Naive B cell (primary cell): ENCODE measurements at regions not wholly inside any gene's neighbourhood (a gene's known extent, or its start where the extent isn't known, plus 50 kb on each side); places are given as distances from the start of the nearest gene placed in this dataset.
A peak's percentile ranks its signal among the peaks of the same experiment; 100 is the strongest.
"Not testable (repeated sequence)": the region's sequence is repeated elsewhere in the genome, so short reads cannot be mapped to it uniquely, and the experiment has no call there.

Experiments used
- ATAC-seq, 2 donors: fragments of 150-1000 bp; cut with Tn5 transposase; 2 replicates each; pipeline ENCODE4 v1.10.0; 2021; ENCODE audit warnings: low read depth in 2 of 2, mild to moderate bottlenecking in 2 of 2, moderate library complexity in 2 of 2
- DNase-seq: peaks from one replicate; pipeline ENCODE4 v3.0.0; 2022
- H3K27ac Mint-ChIP-seq, 6 donors: one replicate each; pipeline ENCODE4 v1.8.0; 2020 to 2022; ENCODE audit warnings: mild to moderate bottlenecking in 6 of 6, mixed read lengths in 6 of 6, moderate library complexity in 5 of 6, inconsistent platforms in 2 of 6
- H3K27me3 Mint-ChIP-seq, 3 donors: one replicate each; pipeline ENCODE4 v1.8.0; 2021 to 2022; ENCODE audit warnings: mixed read lengths in 3 of 3, mild to moderate bottlenecking in 1 of 3
- H3K36me3 Mint-ChIP-seq, 2 donors: one replicate each; pipeline ENCODE4 v1.8.0; 2020 to 2022; ENCODE audit warnings: mixed read lengths in 2 of 2, inconsistent platforms in 1 of 2, mild to moderate bottlenecking in 1 of 2
- H3K4me1 Mint-ChIP-seq, 3 donors: one replicate each; pipeline ENCODE4 v1.8.0; 2020 to 2022; ENCODE audit warnings: mixed read lengths in 3 of 3, inconsistent platforms in 1 of 3, mild to moderate bottlenecking in 1 of 3, moderate library complexity in 1 of 3
- H3K4me3 Mint-ChIP-seq, 8 donors: one replicate each; pipeline ENCODE4 v1.8.0; 2020 to 2022; ENCODE audit warnings: mild to moderate bottlenecking in 8 of 8, mixed read lengths in 8 of 8, moderate library complexity in 8 of 8, inconsistent platforms in 2 of 8
- H3K9me3 Mint-ChIP-seq, 7 donors: one replicate each; pipeline ENCODE4 v1.8.0; 2020 to 2022; ENCODE audit warnings: mixed read lengths in 7 of 7, mild to moderate bottlenecking in 5 of 7, inconsistent platforms in 2 of 7, moderate library complexity in 1 of 7

DNA sequence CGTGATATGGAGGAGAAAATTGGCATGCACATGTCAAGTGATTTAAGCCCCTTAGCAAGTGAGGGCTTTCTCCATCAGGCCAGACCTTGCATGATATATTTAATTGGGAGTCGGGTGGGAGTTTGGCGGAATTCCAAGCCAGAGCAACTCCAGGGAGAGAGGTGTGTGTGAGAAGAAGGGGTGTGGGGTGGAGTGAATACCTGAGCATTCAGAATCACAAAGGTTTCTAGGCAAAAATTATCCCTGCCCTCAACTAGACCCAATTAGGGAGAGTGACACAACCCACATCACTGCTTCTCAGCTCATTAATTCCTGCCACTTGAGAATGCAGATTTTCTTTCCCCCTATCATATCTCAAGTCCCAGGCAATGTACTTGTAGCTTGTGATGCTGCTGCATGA, 279.7 kb upstream of the TUT7 start:
- no peak for ATAC-seq
- DNase-seq = no peak
- H3K4me1 Mint-ChIP-seq = no peaks in the 10 kb centered on the region
- peaks cover 0 to 9% (median 0%) of the 10 kb centered on the region in 7 donors for H3K9me3 Mint-ChIP-seq
- no peak overlapping the region for H3K4me3 Mint-ChIP-seq
- H3K27ac Mint-ChIP-seq = no peak overlapping the region
- no peaks in the 10 kb centered on the region for H3K36me3 Mint-ChIP-seq
- peaks cover 17 to 23% (median 19%) of the 10 kb centered on the region in 3 donors for H3K27me3 Mint-ChIP-seq

DNA sequence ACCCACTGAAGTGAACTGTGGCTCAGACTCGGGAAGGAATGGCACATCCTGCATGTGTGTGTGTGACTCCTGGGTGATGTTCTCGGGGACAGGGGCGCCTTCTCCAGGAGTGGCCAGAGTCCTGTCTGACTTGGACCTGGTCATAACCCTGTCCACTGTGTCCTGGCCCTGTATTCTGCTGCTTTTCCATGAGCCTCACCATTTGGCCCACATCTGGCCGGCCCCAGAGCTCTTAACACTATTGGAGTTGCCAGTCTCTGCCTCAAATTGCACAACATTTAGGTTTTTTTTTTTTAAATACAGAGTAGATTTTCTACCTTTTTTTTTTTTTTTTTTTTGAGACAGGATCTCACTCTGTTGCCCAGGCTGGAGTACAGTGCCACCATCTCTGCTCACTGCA, 278.3 kb upstream of the TUT7 start:
- no peaks in the 10 kb centered on the region for H3K4me1 Mint-ChIP-seq
- H3K36me3 Mint-ChIP-seq = no peaks in the 10 kb centered on the region
- H3K27me3 Mint-ChIP-seq = peaks cover 17 to 23% (median 19%) of the 10 kb centered on the region in 3 donors
- ATAC-seq (no peak), DNase-seq (no peak)
- H3K27ac Mint-ChIP-seq = no peak overlapping the region
- H3K4me3 Mint-ChIP-seq = no peak overlapping the region
- peaks cover 0 to 9% (median 0%) of the 10 kb centered on the region in 7 donors for H3K9me3 Mint-ChIP-seq

DNA sequence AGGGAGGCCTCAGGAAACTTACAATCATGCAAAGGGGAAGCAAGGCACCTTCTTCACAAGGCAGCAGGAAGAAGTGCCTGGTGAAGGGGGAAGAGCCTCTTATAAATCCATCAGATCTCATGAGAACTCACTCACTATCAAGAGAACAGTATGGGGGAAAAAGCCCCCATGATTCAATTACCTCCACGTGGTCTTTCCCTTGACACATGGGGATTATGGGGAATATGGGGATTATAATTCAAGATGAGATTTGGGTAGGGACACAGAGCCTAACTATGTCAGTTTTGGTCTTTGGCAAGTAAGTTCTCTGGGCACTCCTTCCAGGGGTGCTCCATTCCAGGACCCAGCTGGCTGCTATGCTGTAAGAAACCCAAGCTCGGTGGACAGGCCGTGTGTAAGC, 275.3 kb upstream of the TUT7 start:
- Mint-ChIP-seq H3K4me1 (no peaks in the 10 kb centered on the region), H3K36me3 (no peaks in the 10 kb centered on the region), H3K4me3 (no peak overlapping the region), H3K9me3 (peaks cover 0 to 5% (median 0%) of the 10 kb centered on the region in 7 donors), H3K27me3 (peaks cover 2 to 11% (median 7%) of the 10 kb centered on the region in 3 donors), H3K27ac (no peak overlapping the region)
- ATAC-seq = no peak
- no peak for DNase-seq

DNA sequence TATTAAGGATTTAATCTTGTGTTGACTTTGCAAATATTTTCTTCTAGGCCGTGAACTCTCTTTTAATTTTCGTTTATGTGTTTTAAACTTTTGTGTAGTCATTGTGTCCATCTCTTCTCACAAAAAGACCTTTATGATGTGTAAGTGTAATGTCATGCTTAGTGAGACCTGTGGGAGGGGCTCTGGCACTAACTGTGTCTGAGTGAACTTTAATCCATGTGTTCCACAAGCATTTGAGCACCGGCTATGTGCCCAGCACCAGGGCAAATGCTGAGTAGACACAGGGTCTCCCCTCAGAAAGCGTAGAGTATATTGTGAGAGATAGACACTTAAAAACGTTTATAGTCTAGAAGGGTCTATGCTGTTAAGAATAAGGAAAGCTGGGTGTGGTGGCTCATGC, 272.6 kb upstream of the TUT7 start:
- H3K36me3 Mint-ChIP-seq = no peaks in the 10 kb centered on the region
- DNase-seq (no peak), ATAC-seq (no peak)
- H3K27me3 Mint-ChIP-seq = peaks cover 0 to under 1% (median 0%) of the 10 kb centered on the region in 3 donors
- H3K4me1 Mint-ChIP-seq = no peaks in the 10 kb centered on the region
- H3K4me3 Mint-ChIP-seq = no peak overlapping the region
- H3K27ac Mint-ChIP-seq = no peak overlapping the region
- peaks cover 0 to 1% (median 0%) of the 10 kb centered on the region in 7 donors for H3K9me3 Mint-ChIP-seq

DNA sequence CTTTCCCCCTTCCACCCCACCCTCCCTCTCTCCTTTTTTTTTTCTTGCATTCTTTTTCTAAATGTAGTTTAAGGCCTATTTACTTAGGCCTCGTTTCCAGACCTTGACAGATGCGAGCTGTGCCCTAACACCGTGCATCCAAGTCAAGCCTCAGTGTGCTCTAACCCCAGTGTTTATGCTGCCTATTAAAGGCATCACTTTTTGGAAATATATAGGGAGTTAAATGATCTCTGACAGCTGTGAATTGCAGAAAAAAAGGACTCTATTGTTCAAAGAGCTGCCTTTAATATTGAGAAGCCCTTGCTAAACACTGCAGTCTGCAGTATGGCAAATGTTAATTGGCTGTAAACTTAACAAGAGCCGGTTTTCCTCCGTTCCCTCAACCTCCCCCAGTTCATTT, 270.4 kb upstream of the TUT7 start:
- no peaks in the 10 kb centered on the region for H3K27me3 Mint-ChIP-seq
- peak overlapping the region in 2 of 6 donors; percentile 75 to 83 for H3K27ac Mint-ChIP-seq
- peaks cover 0 to 2% (median 0%) of the 10 kb centered on the region in 7 donors for H3K9me3 Mint-ChIP-seq
- no peaks in the 10 kb centered on the region for H3K36me3 Mint-ChIP-seq
- H3K4me3 Mint-ChIP-seq = no peak overlapping the region
- ATAC-seq (no peak), DNase-seq (no peak)
- no peaks in the 10 kb centered on the region for H3K4me1 Mint-ChIP-seq

DNA sequence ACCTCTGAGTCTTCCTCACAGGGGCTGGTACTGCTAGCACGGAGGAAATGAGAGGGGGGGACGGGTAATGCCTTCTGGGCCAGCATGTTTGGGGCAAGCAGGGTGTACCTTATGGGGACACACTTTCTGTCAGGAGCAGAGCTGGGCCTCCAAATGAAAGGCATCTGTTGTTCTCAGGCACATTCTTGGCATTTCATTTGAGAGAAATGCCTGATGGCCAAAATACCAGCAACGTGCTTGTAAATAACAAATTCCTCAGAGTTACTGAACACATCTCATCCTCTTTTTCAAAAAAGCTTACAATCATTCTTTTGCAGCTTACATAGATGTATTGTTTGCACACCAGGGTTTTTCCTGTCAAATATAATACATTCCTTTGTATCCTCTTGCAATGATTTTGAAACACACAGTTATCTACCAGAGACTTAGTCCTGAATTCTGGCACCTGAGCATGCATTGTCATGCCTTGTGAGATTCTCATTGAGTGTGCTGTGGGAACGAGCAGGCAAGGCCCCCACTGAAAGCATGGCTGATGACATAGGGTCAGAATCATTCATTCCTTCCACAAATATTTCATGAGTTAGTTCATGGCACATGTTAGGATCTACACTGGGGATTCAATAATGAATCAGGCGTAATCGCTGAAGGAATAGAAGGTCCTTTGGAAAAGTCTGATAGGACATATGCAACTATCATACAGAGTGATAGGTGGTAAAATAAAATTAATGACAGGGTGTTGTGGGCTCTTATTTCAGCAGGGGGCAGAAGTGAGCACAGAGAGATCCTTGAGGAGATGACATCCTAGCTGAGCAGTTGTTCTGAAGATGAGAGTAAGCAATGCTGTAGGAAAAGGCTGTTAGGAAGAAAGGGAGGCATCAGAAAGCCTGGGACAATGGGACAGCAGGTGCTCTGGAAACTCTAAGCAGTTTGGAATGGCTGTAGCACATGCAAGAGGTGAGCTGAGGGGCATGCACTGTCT, 260.9 kb upstream of the TUT7 start:
- Mint-ChIP-seq H3K27ac (no peak overlapping the region), H3K4me1 (no peaks in the 10 kb centered on the region), H3K36me3 (no peaks in the 10 kb centered on the region), H3K4me3 (no peak overlapping the region), H3K27me3 (peaks cover 0 to 8% (median 5%) of the 10 kb centered on the region in 3 donors), H3K9me3 (peaks cover 0 to 4% (median 0%) of the 10 kb centered on the region in 7 donors)
- ATAC-seq (no peak), DNase-seq (no peak)

DNA sequence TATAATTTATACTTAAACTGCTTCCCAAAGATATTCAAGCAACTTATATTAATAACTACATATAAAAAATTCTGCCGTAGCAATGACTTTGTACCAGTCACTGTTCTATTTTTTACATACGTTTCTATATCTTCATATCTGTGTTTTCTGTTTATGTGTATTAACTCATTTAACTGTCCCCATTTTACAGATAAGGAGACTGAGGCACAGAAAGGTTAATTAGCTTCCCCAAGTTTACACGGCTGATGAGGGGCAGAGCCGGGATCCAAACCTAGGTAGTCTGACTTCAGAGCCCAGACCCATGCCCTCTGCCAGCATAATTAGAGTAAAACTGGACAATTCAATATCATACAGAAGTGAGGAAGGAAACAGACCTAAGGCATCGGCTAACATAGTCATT, 259.7 kb upstream of the TUT7 start:
- DNase-seq (no peak), ATAC-seq (no peak)
- Mint-ChIP-seq H3K4me3 (no peak overlapping the region), H3K36me3 (no peaks in the 10 kb centered on the region), H3K4me1 (no peaks in the 10 kb centered on the region), H3K9me3 (peaks cover 0 to 4% (median 0%) of the 10 kb centered on the region in 7 donors), H3K27me3 (peaks cover 0 to 8% (median 5%) of the 10 kb centered on the region in 3 donors), H3K27ac (no peak overlapping the region)

DNA sequence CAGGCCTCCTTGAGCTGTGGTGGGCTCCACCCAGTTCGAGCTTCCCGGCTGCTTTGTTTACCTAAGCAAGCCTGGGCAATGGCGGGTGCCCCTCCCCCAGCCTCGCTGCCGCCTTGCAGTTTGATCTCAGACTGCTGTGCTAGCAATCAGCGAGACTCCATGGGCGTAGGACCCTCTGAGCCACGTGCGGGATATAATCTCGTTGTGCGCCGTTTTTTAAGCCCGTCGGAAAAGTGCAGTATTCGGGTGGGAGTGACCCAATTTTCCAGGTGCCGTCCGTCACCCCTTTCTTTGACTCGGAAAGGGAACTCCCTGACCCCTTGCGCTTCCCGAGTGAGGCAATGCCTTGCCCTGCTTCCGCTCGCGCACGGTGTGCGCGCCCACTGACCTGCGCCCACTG, 257.3 kb upstream of the TUT7 start:
- not testable (repeated sequence) for DNase-seq, H3K36me3 Mint-ChIP-seq, H3K9me3 Mint-ChIP-seq, H3K27ac Mint-ChIP-seq, H3K4me1 Mint-ChIP-seq, ATAC-seq, H3K4me3 Mint-ChIP-seq, H3K27me3 Mint-ChIP-seq

DNA sequence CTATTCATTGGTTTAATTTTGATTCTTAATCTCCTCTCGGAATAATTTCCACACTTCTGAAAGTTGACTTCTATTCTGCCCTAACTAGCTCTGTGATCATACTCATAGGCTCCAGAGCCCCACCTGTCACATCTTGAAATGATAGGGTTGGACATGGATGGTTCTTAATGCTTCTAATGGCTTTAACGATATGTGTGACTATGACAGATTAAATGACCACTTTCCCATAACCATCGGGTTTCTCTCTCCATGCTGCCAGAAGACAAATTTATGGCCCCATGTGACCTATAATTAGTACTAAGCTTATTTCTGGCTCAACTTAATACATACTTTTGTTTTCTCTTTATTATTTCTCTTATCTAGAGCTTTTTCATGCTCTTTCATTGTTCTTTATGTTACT, 251.1 kb upstream of the TUT7 start:
- Mint-ChIP-seq H3K4me3 (no peak overlapping the region), H3K36me3 (no peaks in the 10 kb centered on the region), H3K27ac (no peak overlapping the region), H3K27me3 (no peaks in the 10 kb centered on the region), H3K9me3 (peaks cover 0 to 2% (median 0%) of the 10 kb centered on the region in 7 donors), H3K4me1 (no peaks in the 10 kb centered on the region)
- ATAC-seq = no peak
- DNase-seq = no peak

DNA sequence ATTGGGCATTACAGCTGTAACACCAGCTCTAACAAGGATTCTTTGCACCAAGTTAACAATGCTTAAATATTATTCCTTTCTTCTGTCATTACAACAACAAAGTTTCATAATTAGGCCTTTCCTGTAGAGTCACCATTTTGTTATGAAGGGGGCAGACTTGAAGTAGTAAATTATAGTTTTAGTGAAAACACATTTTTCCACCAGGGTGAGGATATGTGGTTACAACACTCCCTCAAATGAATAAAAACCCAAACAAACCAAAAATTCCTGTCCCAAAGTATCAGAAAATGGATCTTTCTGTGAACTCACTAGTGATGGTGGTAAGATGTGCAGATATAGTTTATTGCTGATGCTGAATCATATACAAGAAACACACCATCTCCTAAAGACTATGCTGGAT, 250.5 kb upstream of the TUT7 start:
- no peak overlapping the region for H3K4me3 Mint-ChIP-seq
- H3K36me3 Mint-ChIP-seq = no peaks in the 10 kb centered on the region
- DNase-seq = no peak
- no peak overlapping the region for H3K27ac Mint-ChIP-seq
- H3K4me1 Mint-ChIP-seq = no peaks in the 10 kb centered on the region
- H3K27me3 Mint-ChIP-seq = no peaks in the 10 kb centered on the region
- H3K9me3 Mint-ChIP-seq = peaks cover 0 to 2% (median 0%) of the 10 kb centered on the region in 7 donors
- ATAC-seq = no peak

DNA sequence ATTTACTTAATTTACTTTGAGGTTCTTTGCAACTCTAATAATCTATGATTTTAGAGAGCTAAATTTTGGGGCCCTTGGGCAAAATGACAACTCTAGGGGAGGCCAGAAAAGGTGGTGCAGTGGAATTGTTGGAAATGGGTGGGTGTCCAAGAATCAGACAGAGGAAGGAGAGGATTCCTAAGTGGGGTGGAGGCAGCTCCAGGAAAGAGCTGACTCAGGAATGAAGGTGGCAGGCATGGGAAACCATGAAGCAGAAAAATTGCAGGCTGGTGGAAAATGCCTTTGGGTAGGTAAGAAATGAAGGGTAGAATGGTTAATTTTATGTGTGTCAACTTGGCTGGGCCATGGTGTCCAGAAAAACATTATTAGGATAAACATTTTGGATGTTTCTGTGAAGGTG, 248.5 kb upstream of the TUT7 start:
- Mint-ChIP-seq H3K4me3 (no peak overlapping the region), H3K9me3 (peaks cover 0 to 3% (median 0%) of the 10 kb centered on the region in 7 donors), H3K27ac (no peak overlapping the region), H3K4me1 (no peaks in the 10 kb centered on the region), H3K36me3 (no peaks in the 10 kb centered on the region), H3K27me3 (peaks cover 0 to under 1% (median 0%) of the 10 kb centered on the region in 3 donors)
- ATAC-seq (no peak), DNase-seq (no peak)

DNA sequence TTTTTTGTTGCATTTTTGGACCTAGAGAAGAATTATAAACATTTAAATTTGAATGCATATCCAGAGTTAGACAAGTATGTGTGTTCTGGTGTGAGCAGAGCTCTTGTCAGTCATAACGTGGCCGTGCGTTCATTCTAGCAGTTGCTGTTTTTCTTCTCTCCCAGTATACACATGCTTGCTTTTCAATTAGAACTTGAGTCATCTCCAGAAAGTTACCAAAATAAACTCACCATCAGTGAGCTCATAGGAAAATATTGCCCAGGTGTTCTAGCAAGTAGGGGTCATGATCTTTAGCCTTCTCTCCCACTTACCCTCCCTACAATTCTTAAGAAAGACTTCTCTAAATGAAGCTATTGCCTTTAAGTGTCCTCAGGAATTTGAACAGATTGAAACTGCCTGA, 247.5 kb upstream of the TUT7 start:
- Mint-ChIP-seq H3K27me3 (peaks cover 0 to 4% (median under 1%) of the 10 kb centered on the region in 3 donors), H3K9me3 (peaks cover 0 to 3% (median 0%) of the 10 kb centered on the region in 7 donors)
- no peak for ATAC-seq

DNA sequence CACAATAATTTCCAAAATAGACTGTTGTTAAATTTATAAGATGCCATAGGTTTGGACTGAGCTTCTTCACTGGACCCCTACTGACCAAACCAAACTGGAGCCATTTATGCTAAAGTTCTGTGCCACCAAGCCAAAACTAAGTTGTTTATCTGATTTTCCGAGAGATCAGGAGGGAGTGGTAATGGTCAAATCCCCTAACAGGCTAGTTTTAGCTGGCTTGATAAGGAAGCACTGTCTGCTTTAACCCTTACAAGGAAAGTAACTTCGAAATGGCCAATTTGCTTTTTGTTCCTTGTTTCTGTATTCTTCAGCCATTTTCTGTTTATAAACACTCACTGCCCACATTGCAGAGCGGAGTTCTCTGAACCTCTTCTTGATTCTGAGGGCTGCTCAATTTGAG, 246.8 kb upstream of the TUT7 start:
- no peaks in the 10 kb centered on the region for H3K4me1 Mint-ChIP-seq
- no peak overlapping the region for H3K4me3 Mint-ChIP-seq
- no peak overlapping the region for H3K27ac Mint-ChIP-seq
- ATAC-seq = no peak
- peaks cover 0 to 7% (median 4%) of the 10 kb centered on the region in 3 donors for H3K27me3 Mint-ChIP-seq
- H3K36me3 Mint-ChIP-seq = no peaks in the 10 kb centered on the region
- no peak for DNase-seq
- peaks cover 0 to 3% (median 0%) of the 10 kb centered on the region in 7 donors for H3K9me3 Mint-ChIP-seq

More for the DNA sequence above, 247.5 kb upstream of the TUT7 start:
- Mint-ChIP-seq H3K4me3 (no peak overlapping the region), H3K36me3 (no peaks in the 10 kb centered on the region), H3K4me1 (no peaks in the 10 kb centered on the region), H3K27ac (no peak overlapping the region)
- no peak for DNase-seq

DNA sequence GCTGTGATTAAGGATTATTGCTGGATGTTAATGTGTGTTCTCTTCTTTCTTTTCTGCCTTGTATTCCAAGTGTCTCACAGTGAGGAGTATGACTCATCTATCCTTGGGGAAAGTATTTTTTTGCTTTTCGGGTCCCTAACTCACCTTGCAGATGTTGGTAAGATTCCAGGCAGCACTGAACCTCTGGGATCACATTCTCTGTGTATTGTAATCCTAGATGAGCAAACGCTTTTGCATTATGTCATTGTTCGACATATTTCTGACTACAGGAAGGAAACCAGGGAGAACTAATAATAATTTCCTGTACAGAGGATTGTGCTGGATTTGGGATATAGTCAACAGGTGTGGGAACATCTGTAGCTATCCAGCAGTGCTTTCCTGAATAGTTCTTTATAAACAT, 246.1 kb upstream of the TUT7 start:
- H3K27me3 Mint-ChIP-seq = peaks cover 0 to 8% (median 4%) of the 10 kb centered on the region in 3 donors
- H3K9me3 Mint-ChIP-seq = peaks cover 0 to 3% (median 0%) of the 10 kb centered on the region in 7 donors
- H3K4me1 Mint-ChIP-seq = no peaks in the 10 kb centered on the region
- no peak overlapping the region for H3K4me3 Mint-ChIP-seq
- H3K27ac Mint-ChIP-seq = no peak overlapping the region
- no peaks in the 10 kb centered on the region for H3K36me3 Mint-ChIP-seq
- ATAC-seq (no peak), DNase-seq (no peak)
